Gastroesophageal sphincter (tissue), 3 donors: ENCODE measurements at regions not wholly inside any gene's neighbourhood (a gene's known extent, or its start where the extent isn't known, plus 50 kb on each side); places are given as distances from the start of the nearest gene placed in this dataset.

Experiments used
- CTCF ChIP-seq, 4 experiments: fragments of 200-600 bp in 2 of 4; fragments of 450-650 bp in 2 of 4; sonication (generic) in 1 of 4; IDR thresholded peaks; one replicate each; pipeline ENCODE4 v1.5.1; 2017 to 2019; ENCODE audit warnings: antibody characterized with exemption in 4 of 4, mild to moderate bottlenecking in 2 of 4, moderate library complexity in 2 of 4
- EP300 ChIP-seq: sonication (generic); formaldehyde crosslinking; IDR thresholded peaks from one replicate; pipeline ENCODE4 v1.6.1; 2017; ENCODE audit warnings: antibody characterized with exemption, mild to moderate bottlenecking
- POLR2A ChIP-seq, 2 donors: fragments of 450-650 bp; IDR thresholded peaks; one replicate each; pipeline ENCODE4 v1.6.1; 2017; ENCODE audit warnings: antibody characterized with exemption in 2 of 2, mild to moderate bottlenecking in 2 of 2, moderate library complexity in 1 of 2
- POLR2AphosphoS5 ChIP-seq: sonication (generic); formaldehyde crosslinking; IDR thresholded peaks from one replicate; pipeline ENCODE4 v1.6.1; 2017; ENCODE audit warnings: antibody characterized with exemption

- TF ChIP-seq POLR2AphosphoS5 (no peak), CTCF (IDR thresholded peaks at IDR 0.05) (no peak), POLR2A (IDR thresholded peaks at IDR 0.05) (no peak), EP300 (no peak)
Observed at GRCh38 chr10:130866857-130867256, 444.7 kb downstream of the TCERG1L start.
